ENCODE measurements at regions not wholly inside any gene's neighbourhood (a gene's known extent, or its start where the extent isn't known, plus 50 kb on each side); places are given as distances from the start of the nearest gene placed in this dataset.

GRCh38 chr5:107319901-107320300 lies 350.8 kb downstream of the EFNA5 start:
- H3K9me3 ChIP-seq (ENCODE audit: control insufficient read depth in 1 of 2, insufficient read depth in 1 of 2, low read depth in 1 of 2, low read length in 2 of 2) = no peaks in the 10 kb centered on the region
- no peaks in the 10 kb centered on the region for H3K36me3 ChIP-seq (ENCODE audit: control insufficient read depth in 1 of 2, insufficient read depth in 2 of 2, low read length in 2 of 2)
- H2AFZ ChIP-seq (ENCODE audit: low read depth, low read length, poor library complexity, severe bottlenecking) = no peak overlapping the region
- RAD21 ChIA-PET (ENCODE audit: low non-redundant PET in 1 of 2, low total read pairs in 2 of 2, uncharacterized antibody in 2 of 2, unreplicated experiment in 2 of 2) = no interaction called here
- ATAC-seq (no peak), DNase-seq (ENCODE audit: low read depth, low spot score) (no peak)
- no peak overlapping the region for H3K9ac ChIP-seq (ENCODE audit: low read length)
- no TSS peak for BruUV-seq (replicated peaks)
- H3K27me3 ChIP-seq (ENCODE audit: insufficient read depth, low read length) = no peaks in the 10 kb centered on the region
- H3K4me2 ChIP-seq (ENCODE audit: low read length) = no peak overlapping the region
- no peaks in the 10 kb centered on the region for H3K9me2 ChIP-seq (ENCODE audit: insufficient read depth)
- intact Hi-C loops (cut with micrococcal nuclease) = no loop called here
- H3K27ac ChIP-seq (ENCODE audit: low read depth, low read length) = no peak overlapping the region
- no peaks in the 10 kb centered on the region for H3K4me1 ChIP-seq (ENCODE audit: control insufficient read depth in 1 of 2, insufficient read depth in 2 of 2, low read length in 2 of 2)
- TF ChIP-seq, protein P1, sequence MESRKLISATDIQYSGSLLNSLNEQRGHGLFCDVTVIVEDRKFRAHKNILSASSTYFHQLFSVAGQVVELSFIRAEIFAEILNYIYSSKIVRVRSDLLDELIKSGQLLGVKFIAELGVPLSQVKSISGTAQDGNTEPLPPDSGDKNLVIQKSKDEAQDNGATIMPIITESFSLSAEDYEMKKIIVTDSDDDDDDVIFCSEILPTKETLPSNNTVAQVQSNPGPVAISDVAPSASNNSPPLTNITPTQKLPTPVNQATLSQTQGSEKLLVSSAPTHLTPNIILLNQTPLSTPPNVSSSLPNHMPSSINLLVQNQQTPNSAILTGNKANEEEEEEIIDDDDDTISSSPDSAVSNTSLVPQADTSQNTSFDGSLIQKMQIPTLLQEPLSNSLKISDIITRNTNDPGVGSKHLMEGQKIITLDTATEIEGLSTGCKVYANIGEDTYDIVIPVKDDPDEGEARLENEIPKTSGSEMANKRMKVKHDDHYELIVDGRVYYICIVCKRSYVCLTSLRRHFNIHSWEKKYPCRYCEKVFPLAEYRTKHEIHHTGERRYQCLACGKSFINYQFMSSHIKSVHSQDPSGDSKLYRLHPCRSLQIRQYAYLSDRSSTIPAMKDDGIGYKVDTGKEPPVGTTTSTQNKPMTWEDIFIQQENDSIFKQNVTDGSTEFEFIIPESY (IDR thresholded peaks at IDR 0.05; ENCODE audit: extremely low read depth, insufficient replicate concordance, low read length) = no peak
- TF ChIP-seq YY1 (IDR thresholded peaks at IDR 0.05; ENCODE audit: extremely low read depth, insufficient replicate concordance, low read depth, low read length) (no peak), EZH2 (IDR thresholded peaks at IDR 0.05) (no peak), POLR2A (IDR thresholded peaks at IDR 0.05; ENCODE audit: borderline replicate concordance, extremely low read depth, insufficient read depth, insufficient read length) (no peak), SRF (IDR thresholded peaks at IDR 0.05; ENCODE audit: low read depth) (no peak), ATF3 (IDR thresholded peaks at IDR 0.05) (no peak), CEBPB (IDR thresholded peaks at IDR 0.05; ENCODE audit: low read depth) (no peak), FOSL1 (IDR thresholded peaks at IDR 0.05; ENCODE audit: low read depth) (no peak), POLR2AphosphoS5 (IDR thresholded peaks at IDR 0.05; ENCODE audit: low read depth, low read length) (no peak), ZNF274 (IDR thresholded peaks at IDR 0.05; ENCODE audit: low read depth, low read length) (no peak), SIN3A (IDR thresholded peaks at IDR 0.05; ENCODE audit: low read depth) (no peak)
- TF ChIP-seq, protein P2, sequence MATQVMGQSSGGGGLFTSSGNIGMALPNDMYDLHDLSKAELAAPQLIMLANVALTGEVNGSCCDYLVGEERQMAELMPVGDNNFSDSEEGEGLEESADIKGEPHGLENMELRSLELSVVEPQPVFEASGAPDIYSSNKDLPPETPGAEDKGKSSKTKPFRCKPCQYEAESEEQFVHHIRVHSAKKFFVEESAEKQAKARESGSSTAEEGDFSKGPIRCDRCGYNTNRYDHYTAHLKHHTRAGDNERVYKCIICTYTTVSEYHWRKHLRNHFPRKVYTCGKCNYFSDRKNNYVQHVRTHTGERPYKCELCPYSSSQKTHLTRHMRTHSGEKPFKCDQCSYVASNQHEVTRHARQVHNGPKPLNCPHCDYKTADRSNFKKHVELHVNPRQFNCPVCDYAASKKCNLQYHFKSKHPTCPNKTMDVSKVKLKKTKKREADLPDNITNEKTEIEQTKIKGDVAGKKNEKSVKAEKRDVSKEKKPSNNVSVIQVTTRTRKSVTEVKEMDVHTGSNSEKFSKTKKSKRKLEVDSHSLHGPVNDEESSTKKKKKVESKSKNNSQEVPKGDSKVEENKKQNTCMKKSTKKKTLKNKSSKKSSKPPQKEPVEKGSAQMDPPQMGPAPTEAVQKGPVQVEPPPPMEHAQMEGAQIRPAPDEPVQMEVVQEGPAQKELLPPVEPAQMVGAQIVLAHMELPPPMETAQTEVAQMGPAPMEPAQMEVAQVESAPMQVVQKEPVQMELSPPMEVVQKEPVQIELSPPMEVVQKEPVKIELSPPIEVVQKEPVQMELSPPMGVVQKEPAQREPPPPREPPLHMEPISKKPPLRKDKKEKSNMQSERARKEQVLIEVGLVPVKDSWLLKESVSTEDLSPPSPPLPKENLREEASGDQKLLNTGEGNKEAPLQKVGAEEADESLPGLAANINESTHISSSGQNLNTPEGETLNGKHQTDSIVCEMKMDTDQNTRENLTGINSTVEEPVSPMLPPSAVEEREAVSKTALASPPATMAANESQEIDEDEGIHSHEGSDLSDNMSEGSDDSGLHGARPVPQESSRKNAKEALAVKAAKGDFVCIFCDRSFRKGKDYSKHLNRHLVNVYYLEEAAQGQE (IDR thresholded peaks at IDR 0.05; ENCODE audit: low read depth) = no peak
- H4K20me1 ChIP-seq (ENCODE audit: insufficient read depth) = no peaks in the 10 kb centered on the region; the same call in 1 of the 2 replicates
- POLR2A ChIA-PET = no interaction called here
- CTCF ChIA-PET = no interaction called here
- H3K79me2 ChIP-seq (ENCODE audit: insufficient read depth, low read length) = no peaks in the 10 kb centered on the region
- no peak overlapping the region for H3K4me3 ChIP-seq (replicated peaks in 1 of 2; ENCODE audit: low read depth in 1 of 2, low read length in 2 of 2)

Measured in HCT116 (cell line).